ENCODE measurements at regions not wholly inside any gene's neighbourhood (a gene's known extent, or its start where the extent isn't known, plus 50 kb on each side); places are given as distances from the start of the nearest gene placed in this dataset.

GRCh38 chr15:101578443-101578894 lies 73.7 kb downstream of the TM2D3 start:
- TF ChIP-seq, protein P1, sequence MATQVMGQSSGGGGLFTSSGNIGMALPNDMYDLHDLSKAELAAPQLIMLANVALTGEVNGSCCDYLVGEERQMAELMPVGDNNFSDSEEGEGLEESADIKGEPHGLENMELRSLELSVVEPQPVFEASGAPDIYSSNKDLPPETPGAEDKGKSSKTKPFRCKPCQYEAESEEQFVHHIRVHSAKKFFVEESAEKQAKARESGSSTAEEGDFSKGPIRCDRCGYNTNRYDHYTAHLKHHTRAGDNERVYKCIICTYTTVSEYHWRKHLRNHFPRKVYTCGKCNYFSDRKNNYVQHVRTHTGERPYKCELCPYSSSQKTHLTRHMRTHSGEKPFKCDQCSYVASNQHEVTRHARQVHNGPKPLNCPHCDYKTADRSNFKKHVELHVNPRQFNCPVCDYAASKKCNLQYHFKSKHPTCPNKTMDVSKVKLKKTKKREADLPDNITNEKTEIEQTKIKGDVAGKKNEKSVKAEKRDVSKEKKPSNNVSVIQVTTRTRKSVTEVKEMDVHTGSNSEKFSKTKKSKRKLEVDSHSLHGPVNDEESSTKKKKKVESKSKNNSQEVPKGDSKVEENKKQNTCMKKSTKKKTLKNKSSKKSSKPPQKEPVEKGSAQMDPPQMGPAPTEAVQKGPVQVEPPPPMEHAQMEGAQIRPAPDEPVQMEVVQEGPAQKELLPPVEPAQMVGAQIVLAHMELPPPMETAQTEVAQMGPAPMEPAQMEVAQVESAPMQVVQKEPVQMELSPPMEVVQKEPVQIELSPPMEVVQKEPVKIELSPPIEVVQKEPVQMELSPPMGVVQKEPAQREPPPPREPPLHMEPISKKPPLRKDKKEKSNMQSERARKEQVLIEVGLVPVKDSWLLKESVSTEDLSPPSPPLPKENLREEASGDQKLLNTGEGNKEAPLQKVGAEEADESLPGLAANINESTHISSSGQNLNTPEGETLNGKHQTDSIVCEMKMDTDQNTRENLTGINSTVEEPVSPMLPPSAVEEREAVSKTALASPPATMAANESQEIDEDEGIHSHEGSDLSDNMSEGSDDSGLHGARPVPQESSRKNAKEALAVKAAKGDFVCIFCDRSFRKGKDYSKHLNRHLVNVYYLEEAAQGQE (IDR thresholded peaks at IDR 0.05; ENCODE audit: low read depth, low read length), result no peak
- TF ChIP-seq POLR2AphosphoS5 (IDR thresholded peaks at IDR 0.05; ENCODE audit: low read depth, low read length) (no peak), CTCF (IDR thresholded peaks at IDR 0.05) (no peak; the same call in 1 of the 2 replicates), GABPA (IDR thresholded peaks at IDR 0.05; ENCODE audit: low read depth) (no peak)
- TF ChIP-seq, protein P2, sequence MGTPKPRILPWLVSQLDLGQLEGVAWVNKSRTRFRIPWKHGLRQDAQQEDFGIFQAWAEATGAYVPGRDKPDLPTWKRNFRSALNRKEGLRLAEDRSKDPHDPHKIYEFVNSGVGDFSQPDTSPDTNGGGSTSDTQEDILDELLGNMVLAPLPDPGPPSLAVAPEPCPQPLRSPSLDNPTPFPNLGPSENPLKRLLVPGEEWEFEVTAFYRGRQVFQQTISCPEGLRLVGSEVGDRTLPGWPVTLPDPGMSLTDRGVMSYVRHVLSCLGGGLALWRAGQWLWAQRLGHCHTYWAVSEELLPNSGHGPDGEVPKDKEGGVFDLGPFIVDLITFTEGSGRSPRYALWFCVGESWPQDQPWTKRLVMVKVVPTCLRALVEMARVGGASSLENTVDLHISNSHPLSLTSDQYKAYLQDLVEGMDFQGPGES (IDR thresholded peaks at IDR 0.05; ENCODE audit: low read depth, low read length), result no peak

All from SK-N-SH (cell line).